Left ventricle myocardium inferior (tissue), 1 donor: ENCODE measurements at regions not wholly inside any gene's neighbourhood (a gene's known extent, or its start where the extent isn't known, plus 50 kb on each side); places are given as distances from the start of the nearest gene placed in this dataset.
A peak's percentile ranks its signal among the peaks of the same experiment; 100 is the strongest.

Experiments used
- DNase-seq: peaks from one replicate; pipeline ENCODE4 v3.0.0-alpha.2; 2020
- H3K27ac ChIP-seq: fragments of 200-600 bp; replicated peaks from 2 replicates; pipeline ENCODE4 v1.8.0; 2021
- H3K27me3 ChIP-seq: fragments of 200-600 bp; 2 replicates; pipeline ENCODE4 v1.8.0; 2021; ENCODE audit warnings: low read depth
- H3K36me3 ChIP-seq: fragments of 200-600 bp; 2 replicates; pipeline ENCODE4 v1.8.0; 2021
- H3K4me1 ChIP-seq: fragments of 200-600 bp; 2 replicates; pipeline ENCODE4 v1.8.0; 2021
- H3K4me3 ChIP-seq: fragments of 200-600 bp; 2 replicates; pipeline ENCODE4 v1.8.0; 2021; ENCODE audit warnings: mild to moderate bottlenecking, moderate library complexity
- H3K9me3 ChIP-seq: fragments of 200-600 bp; replicated peaks from 2 replicates; pipeline ENCODE4 v1.8.0; 2021
- intact Hi-C: fragments of 100-400 bp; cut with micrococcal nuclease; formaldehyde crosslinking; loops from one replicate; pipeline ENCODE4 v1.11.0; 2022
- TF ChIP-seq, protein P1 (sequence below): fragments of 200-600 bp; IDR thresholded peaks from 2 replicates; pipeline ENCODE4 v1.8.0; 2021; ENCODE audit warnings: antibody characterized with exemption, mild to moderate bottlenecking, borderline replicate concordance
- donor health status: DM: no; HTN: yes; CAD: no; lungs with severe emphysema.

DNA sequence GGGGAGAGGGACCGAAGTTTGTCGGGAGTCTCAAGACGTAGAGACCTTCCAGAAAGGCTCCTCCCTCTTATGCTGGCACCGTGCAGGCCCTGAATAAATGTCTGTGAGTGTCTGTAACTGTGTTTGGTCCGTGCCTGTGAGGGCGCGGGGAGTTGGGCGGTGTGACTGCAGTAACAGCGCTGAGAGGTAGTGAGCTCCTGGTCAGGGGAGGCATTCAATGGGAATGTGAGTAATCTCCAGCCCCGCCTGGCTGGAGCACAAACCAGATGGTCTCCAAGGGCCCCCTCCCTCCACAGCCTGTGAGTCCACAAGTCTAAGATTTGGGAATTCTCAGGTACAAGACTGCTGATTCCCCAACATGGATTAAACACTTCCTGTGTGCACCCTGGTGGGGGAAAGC lies 100.0 kb downstream of the HMX1 start:
- intact Hi-C loops: no loop called here
- DNase-seq: peak; percentile 1

DNA sequence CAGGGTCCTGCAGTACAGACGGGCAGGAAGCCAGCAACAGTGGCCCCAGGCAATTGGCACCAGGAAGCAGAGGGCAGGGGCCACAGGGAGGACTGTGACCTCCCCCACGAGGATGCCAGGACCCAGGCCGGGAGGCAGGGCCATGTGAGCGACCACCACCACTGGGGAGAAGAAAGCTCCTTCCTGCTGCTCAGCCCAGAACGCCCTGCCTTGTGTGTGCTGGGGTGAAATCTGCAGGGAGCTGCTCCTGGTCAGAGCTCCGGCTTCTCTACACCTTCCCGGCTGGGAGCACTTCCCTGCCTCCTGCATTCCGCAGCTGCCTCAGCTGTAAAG lies 100.4 kb downstream of the HMX1 start:
- no peaks in the 10 kb centered on the region for H3K9me3 ChIP-seq
- no peaks in the 10 kb centered on the region for H3K4me1 ChIP-seq
- H3K27ac ChIP-seq: no peak overlapping the region
- TF ChIP-seq, protein P1, sequence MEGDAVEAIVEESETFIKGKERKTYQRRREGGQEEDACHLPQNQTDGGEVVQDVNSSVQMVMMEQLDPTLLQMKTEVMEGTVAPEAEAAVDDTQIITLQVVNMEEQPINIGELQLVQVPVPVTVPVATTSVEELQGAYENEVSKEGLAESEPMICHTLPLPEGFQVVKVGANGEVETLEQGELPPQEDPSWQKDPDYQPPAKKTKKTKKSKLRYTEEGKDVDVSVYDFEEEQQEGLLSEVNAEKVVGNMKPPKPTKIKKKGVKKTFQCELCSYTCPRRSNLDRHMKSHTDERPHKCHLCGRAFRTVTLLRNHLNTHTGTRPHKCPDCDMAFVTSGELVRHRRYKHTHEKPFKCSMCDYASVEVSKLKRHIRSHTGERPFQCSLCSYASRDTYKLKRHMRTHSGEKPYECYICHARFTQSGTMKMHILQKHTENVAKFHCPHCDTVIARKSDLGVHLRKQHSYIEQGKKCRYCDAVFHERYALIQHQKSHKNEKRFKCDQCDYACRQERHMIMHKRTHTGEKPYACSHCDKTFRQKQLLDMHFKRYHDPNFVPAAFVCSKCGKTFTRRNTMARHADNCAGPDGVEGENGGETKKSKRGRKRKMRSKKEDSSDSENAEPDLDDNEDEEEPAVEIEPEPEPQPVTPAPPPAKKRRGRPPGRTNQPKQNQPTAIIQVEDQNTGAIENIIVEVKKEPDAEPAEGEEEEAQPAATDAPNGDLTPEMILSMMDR: no peak
- no peaks in the 10 kb centered on the region for H3K36me3 ChIP-seq
- peak; percentile 1 for DNase-seq
- H3K4me3 ChIP-seq: no peak overlapping the region
- intact Hi-C loops: no loop called here
- H3K27me3 ChIP-seq: peaks cover 82% of the 10 kb centered on the region

More for the DNA sequence above, 100.0 kb downstream of the HMX1 start:
- Histone ChIP-seq H3K36me3 (no peaks in the 10 kb centered on the region), H3K4me1 (no peaks in the 10 kb centered on the region), H3K9me3 (no peaks in the 10 kb centered on the region), H3K27ac (no peak overlapping the region), H3K27me3 (peaks cover 82% of the 10 kb centered on the region), H3K4me3 (no peak overlapping the region)
- TF ChIP-seq, protein P1: no peak

DNA sequence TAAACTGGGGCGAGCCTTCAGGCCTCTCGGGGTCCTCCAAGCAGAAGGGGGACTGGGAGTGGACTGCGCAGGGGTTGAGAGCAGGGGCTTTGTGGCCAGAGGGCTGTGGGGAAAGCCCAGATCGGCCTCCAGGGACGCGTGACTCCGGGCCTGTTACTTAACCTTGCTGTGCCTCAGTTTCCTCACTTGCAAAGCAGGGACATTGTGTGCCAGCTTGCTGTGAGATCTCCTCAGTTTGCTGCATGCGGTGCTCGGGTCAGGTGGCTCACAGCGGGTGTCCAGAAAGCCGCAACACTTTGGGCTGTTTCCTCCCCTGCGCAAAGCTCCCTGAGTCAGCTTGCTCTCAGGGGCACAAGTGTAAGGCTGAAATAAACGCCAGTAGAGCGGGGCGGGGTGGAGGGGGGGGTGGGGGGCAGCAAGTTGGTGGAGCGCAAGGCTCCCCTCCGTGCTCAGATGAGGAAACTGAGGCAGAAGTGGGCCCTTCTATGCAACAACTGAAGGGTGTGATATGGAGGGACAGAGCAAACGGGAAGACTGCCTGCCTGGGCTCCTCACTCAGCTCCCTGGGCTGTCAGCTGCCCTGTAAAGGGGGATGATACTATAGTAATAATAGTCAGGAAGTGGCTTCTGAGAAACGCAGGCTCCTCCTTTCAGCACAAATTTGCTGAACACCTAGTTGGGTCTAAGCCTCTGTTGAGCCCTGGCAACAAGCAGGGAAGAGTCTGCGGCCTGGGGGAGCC lies 101.0 kb downstream of the HMX1 start:
- intact Hi-C loops: no loop called here
- no peaks in the 10 kb centered on the region for H3K36me3 ChIP-seq
- H3K4me3 ChIP-seq: no peak overlapping the region
- TF ChIP-seq, protein P1: no peak
- peaks cover 82% of the 10 kb centered on the region for H3K27me3 ChIP-seq
- no peaks in the 10 kb centered on the region for H3K9me3 ChIP-seq
- H3K27ac ChIP-seq: no peak overlapping the region
- peak; percentile 6 for DNase-seq
- H3K4me1 ChIP-seq: no peaks in the 10 kb centered on the region

DNA sequence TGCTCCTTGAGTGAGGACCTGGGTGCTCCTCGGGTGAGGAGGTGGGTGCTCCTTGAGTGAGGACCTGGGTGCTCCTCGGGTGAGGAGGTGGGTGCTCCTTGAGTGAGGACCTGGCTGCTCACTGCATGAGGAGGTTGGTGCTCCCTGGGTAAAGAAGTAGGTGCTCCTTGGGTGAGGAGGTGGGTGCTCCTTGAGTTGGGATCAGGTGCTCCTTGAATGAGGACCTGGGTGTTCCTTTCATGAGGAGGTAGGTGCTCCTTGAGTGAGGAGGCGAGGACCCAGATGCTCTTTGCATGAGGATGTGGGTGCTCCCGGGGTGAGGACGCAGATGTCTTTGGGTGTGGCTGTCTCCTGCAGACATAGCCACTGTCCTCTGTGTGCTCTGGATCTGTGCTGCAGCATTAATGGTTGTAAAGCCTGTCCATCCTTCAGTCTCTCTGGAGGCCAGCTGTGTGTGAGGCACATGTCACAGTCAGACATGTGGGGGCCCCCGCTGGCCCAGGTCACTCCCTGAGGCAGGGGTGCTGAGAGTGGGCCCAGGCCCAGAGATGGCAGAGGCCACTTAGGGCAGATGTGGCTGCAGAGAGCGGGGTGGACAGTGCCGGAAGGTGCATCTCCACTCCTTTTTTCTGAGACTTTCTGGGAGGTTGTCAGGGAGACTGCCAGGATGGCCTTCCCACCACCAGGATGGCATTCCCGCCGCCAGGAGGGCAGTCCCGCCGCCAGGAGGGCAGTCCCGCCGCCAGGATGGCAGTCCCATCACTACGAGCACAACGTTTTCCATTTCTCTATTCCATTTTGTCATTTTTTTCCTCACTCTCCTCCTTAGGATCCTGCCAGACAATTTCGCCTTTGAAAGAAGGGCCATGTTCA lies 101.8 kb downstream of the HMX1 start:
- DNase-seq: peak; percentile 1
- Histone ChIP-seq H3K36me3 (no peaks in the 10 kb centered on the region), H3K4me3 (no peak overlapping the region), H3K4me1 (no peaks in the 10 kb centered on the region), H3K27me3 (peaks cover 87% of the 10 kb centered on the region), H3K27ac (no peak overlapping the region), H3K9me3 (no peaks in the 10 kb centered on the region)
- intact Hi-C loops: no loop called here
- TF ChIP-seq, protein P1: no peak

DNA sequence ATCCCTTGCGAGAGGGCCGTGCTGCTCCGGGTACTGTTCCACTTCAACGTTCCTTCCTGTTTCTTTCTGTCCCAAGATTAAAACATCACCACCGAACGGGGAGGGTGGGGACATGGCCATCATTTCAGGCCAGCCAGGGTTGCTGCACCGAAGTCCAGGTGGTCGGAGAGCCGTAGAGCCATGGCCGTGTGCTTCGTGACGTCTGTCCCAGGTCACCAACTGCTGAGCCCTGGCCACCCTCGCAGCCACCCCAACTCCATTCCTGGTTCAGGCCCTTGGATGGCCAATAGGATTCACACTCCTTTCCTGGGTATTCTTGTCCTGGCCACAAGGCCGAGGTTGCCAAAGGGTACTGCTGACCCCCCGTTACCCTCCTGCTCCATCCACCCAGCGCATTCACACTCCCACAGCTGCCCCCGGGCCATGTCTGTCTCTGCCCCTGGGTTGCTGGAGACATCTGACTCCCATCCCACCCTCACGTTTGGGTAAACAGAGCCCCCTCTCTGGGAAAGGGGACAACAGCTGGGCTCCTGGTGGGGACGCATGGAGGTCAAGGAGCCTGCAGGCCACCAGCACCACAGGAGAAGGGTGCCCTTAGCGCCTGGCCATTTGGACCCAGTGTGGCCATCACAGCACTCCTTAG lies 103.2 kb downstream of the HMX1 start:
- peak; percentile 7 for DNase-seq
- H3K9me3 ChIP-seq: no peaks in the 10 kb centered on the region
- TF ChIP-seq, protein P1: no peak
- H3K27me3 ChIP-seq: peaks cover 87% of the 10 kb centered on the region
- H3K27ac ChIP-seq: no peak overlapping the region
- intact Hi-C loops: no loop called here
- no peaks in the 10 kb centered on the region for H3K4me1 ChIP-seq
- H3K36me3 ChIP-seq: no peaks in the 10 kb centered on the region
- no peak overlapping the region for H3K4me3 ChIP-seq
